Tibial nerve (tissue), 4 donors: ENCODE measurements at regions not wholly inside any gene's neighbourhood (a gene's known extent, or its start where the extent isn't known, plus 50 kb on each side); places are given as distances from the start of the nearest gene placed in this dataset.
"Not testable (repeated sequence)": the region's sequence is repeated elsewhere in the genome, so short reads cannot be mapped to it uniquely, and the experiment has no call there.

ENCODE experiments used
- DNase-seq, 2 donors: peaks; one replicate each; pipeline ENCODE4 v3.0.0-alpha.2; 2019; ENCODE audit warnings: low spot score in 2 of 2
- H3K27ac ChIP-seq, 4 donors: fragments of 200-600 bp; sonication (generic) in 3 of 4; one replicate each; pipeline ENCODE4 v1.5.1; 2017 to 2019; ENCODE audit warnings: mild to moderate bottlenecking in 1 of 4
- H3K27me3 ChIP-seq, 2 donors: fragments of 200-600 bp; sonication (generic) in 1 of 2; one replicate each; pipeline versions ENCODE4 v1.5.1 to v1.6.0; 2017 to 2019
- H3K36me3 ChIP-seq, 3 donors: fragments of 200-600 bp; sonication (generic); one replicate each; pipeline ENCODE4 v1.5.1; 2018 to 2019
- H3K4me1 ChIP-seq, 4 donors: fragments of 200-600 bp; sonication (generic) in 3 of 4; one replicate each; pipeline ENCODE4 v1.5.1; 2017 to 2019
- H3K4me3 ChIP-seq, 4 donors: fragments of 200-600 bp; sonication (generic) in 3 of 4; one replicate each; pipeline ENCODE4 v1.5.1; 2017 to 2019; ENCODE audit warnings: mild to moderate bottlenecking in 1 of 4, moderate library complexity in 1 of 4
- H3K9me3 ChIP-seq, 4 donors: fragments of 200-600 bp; sonication (generic) in 3 of 4; one replicate each; pipeline ENCODE4 v1.5.1; 2017 to 2019
- CTCF ChIP-seq, 5 experiments: fragments of 200-600 bp in 3 of 5; fragments of 450-650 bp in 2 of 5; sonication (generic) in 3 of 5; IDR thresholded peaks; one replicate each; pipeline ENCODE4 v1.5.1; 2016 to 2019; ENCODE audit warnings: antibody characterized with exemption in 5 of 5, mild to moderate bottlenecking in 3 of 5, moderate library complexity in 2 of 5
- EP300 ChIP-seq, 2 donors: sonication (generic); formaldehyde crosslinking; IDR thresholded peaks; one replicate each; pipeline ENCODE4 v1.6.1; 2017; ENCODE audit warnings: antibody characterized with exemption in 2 of 2, mild to moderate bottlenecking in 1 of 2
- POLR2A ChIP-seq, 2 donors: fragments of 450-650 bp; IDR thresholded peaks; one replicate each; pipeline ENCODE4 v1.6.1; 2017; ENCODE audit warnings: antibody characterized with exemption in 2 of 2, mild to moderate bottlenecking in 2 of 2, moderate library complexity in 2 of 2
- WGBS, 2 donors: methylation state at CpG; one replicate each; pipeline ENCODE4 v1.1.5; 2018; 5-methylcytosine and 5-hydroxymethylcytosine counted together

- WGBS, 2 donors, result 39 to 46% methylated on average over 1 of the region's 1 CpG
- no peak for DNase-seq
- H3K27ac ChIP-seq, result no peak overlapping the region
- H3K4me1 ChIP-seq, result peaks cover 0 to 1% (median 0%) of the 10 kb centered on the region in 4 donors
- no peaks in the 10 kb centered on the region for H3K36me3 ChIP-seq
- H3K4me3 ChIP-seq, result no peak overlapping the region
- TF ChIP-seq POLR2A (IDR thresholded peaks at IDR 0.05) (no peak), EP300 (IDR thresholded peaks at IDR 0.05) (no peak), CTCF (IDR thresholded peaks at IDR 0.05) (no peak)
- H3K27me3 ChIP-seq, result no peaks in the 10 kb centered on the region
- peaks cover 0 to 10% (median 0%) of the 10 kb centered on the region in 4 donors for H3K9me3 ChIP-seq
Observed at GRCh38 chr7:91789558-91789957, 90.9 kb downstream of the MTERF1 start.

GRCh38 chr7:91790646-91791045 is 89.9 kb downstream of the MTERF1 start:
- H3K4me1 ChIP-seq, H3K4me3 ChIP-seq, H3K36me3 ChIP-seq, H3K9me3 ChIP-seq, H3K27ac ChIP-seq, H3K27me3 ChIP-seq, DNase-seq: not testable (repeated sequence)
- WGBS, 2 donors, result 95 to 96% methylated on average over 10 of the region's 10 CpGs

GRCh38 chr7:91796122-91796521 is 84.4 kb downstream of the MTERF1 start:
- WGBS, 2 donors, result 62 to 64% methylated on average over 3 of the region's 3 CpGs

DNA sequence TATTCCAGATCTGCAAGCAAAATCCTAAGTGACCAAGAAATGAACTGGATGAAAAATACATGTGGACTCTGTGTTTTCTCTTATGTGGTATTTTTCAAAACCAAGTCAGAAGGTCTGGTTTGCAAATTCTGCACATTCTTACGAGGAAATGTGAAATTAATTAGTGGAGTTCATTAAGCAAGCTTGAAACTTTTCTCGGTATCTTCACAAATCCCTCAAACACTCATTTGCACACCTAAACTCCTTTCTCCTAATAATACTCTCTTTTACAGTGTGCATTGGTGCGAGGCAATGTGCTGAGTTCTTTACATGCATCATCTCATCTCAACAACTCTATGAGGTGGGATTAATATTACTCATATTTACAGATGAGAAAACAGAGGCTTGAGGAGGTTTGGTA is 82.1 kb downstream of the MTERF1 start:
- no peak for TF ChIP-seq CTCF (IDR thresholded peaks at IDR 0.05)
- TF ChIP-seq POLR2A (IDR thresholded peaks at IDR 0.05), result no peak
- TF ChIP-seq EP300 (IDR thresholded peaks at IDR 0.05), result no peak
- Histone ChIP-seq H3K4me3 (no peak overlapping the region), H3K4me1 (no peaks in the 10 kb centered on the region), H3K36me3 (peaks cover 0 to 16% (median 0%) of the 10 kb centered on the region in 3 donors), H3K27ac (no peak overlapping the region), H3K27me3 (no peaks in the 10 kb centered on the region), H3K9me3 (peaks cover 0 to 4% (median 0%) of the 10 kb centered on the region in 4 donors)
- WGBS, 2 donors, result 81 to 86% methylated on average over 3 of the region's 3 CpGs
- DNase-seq, result no peak

More at GRCh38 chr7:91796122-91796521, 84.4 kb downstream of the MTERF1 start:
- peaks cover 0 to 10% (median 0%) of the 10 kb centered on the region in 4 donors for H3K9me3 ChIP-seq
- peaks cover 0 to 9% (median 0%) of the 10 kb centered on the region in 3 donors for H3K36me3 ChIP-seq
- no peak overlapping the region for H3K27ac ChIP-seq
- no peak for DNase-seq
- no peaks in the 10 kb centered on the region for H3K27me3 ChIP-seq
- H3K4me3 ChIP-seq, result no peak overlapping the region
- TF ChIP-seq EP300 (IDR thresholded peaks at IDR 0.05), result no peak
- no peak for TF ChIP-seq POLR2A (IDR thresholded peaks at IDR 0.05)
- no peaks in the 10 kb centered on the region for H3K4me1 ChIP-seq

DNA sequence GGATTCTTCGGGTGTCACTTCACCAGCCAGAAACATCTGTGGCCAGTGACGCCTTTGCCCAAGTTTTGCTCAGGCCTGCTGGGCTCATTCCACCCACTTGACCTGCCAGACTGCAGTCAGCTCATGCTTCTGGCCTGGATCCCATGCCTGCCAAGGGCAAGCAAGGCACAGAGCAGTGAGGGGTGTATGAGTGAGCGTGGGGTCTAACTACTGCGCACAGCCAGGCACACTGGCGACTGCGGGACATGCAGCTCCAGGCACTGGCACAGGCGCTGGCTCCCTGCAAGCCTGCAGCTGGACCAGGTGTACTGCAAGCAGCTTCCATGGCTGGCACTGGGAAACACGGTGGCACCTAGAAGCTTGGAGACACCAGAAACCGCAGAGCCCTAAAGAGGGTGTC is 80.1 kb downstream of the MTERF1 start:
- H3K9me3 ChIP-seq, result no peaks in the 10 kb centered on the region
- H3K4me3 ChIP-seq, result no peak overlapping the region
- H3K36me3 ChIP-seq, result peaks cover 0 to 16% (median 0%) of the 10 kb centered on the region in 3 donors
- H3K27me3 ChIP-seq, result no peaks in the 10 kb centered on the region
- no peak overlapping the region for H3K27ac ChIP-seq
- TF ChIP-seq POLR2A (IDR thresholded peaks at IDR 0.05) (no peak), CTCF (IDR thresholded peaks at IDR 0.05) (no peak), EP300 (IDR thresholded peaks at IDR 0.05) (no peak)
- no peak for DNase-seq
- 91 to 97% methylated on average over 6 to 8 of the region's 9 CpGs for WGBS, 2 donors
- H3K4me1 ChIP-seq, result no peaks in the 10 kb centered on the region

GRCh38 chr7:91801331-91801983 is 79.0 kb downstream of the MTERF1 start:
- H3K36me3 ChIP-seq, result peaks cover 0 to 16% (median 0%) of the 10 kb centered on the region in 3 donors
- H3K4me1 ChIP-seq, result no peaks in the 10 kb centered on the region
- no peak for TF ChIP-seq CTCF (IDR thresholded peaks at IDR 0.05)
- TF ChIP-seq POLR2A (IDR thresholded peaks at IDR 0.05), result no peak
- no peak for TF ChIP-seq EP300 (IDR thresholded peaks at IDR 0.05)
- 95 to 96% methylated on average over 5 of the region's 5 CpGs for WGBS, 2 donors
- no peaks in the 10 kb centered on the region for H3K9me3 ChIP-seq
- H3K4me3 ChIP-seq, result no peak overlapping the region
- no peak for DNase-seq
- H3K27ac ChIP-seq, result no peak overlapping the region
- H3K27me3 ChIP-seq, result no peaks in the 10 kb centered on the region
